Suppressor macrophage (primary cell): ENCODE measurements at regions not wholly inside any gene's neighbourhood (a gene's known extent, or its start where the extent isn't known, plus 50 kb on each side); places are given as distances from the start of the nearest gene placed in this dataset.
"Not testable (repeated sequence)": the region's sequence is repeated elsewhere in the genome, so short reads cannot be mapped to it uniquely, and the experiment has no call there.

Experiments used
- DNase-seq, 4 experiments: peaks; one replicate each; pipeline ENCODE4 v3.0.0-alpha.2; 2020 to 2022

DNA sequence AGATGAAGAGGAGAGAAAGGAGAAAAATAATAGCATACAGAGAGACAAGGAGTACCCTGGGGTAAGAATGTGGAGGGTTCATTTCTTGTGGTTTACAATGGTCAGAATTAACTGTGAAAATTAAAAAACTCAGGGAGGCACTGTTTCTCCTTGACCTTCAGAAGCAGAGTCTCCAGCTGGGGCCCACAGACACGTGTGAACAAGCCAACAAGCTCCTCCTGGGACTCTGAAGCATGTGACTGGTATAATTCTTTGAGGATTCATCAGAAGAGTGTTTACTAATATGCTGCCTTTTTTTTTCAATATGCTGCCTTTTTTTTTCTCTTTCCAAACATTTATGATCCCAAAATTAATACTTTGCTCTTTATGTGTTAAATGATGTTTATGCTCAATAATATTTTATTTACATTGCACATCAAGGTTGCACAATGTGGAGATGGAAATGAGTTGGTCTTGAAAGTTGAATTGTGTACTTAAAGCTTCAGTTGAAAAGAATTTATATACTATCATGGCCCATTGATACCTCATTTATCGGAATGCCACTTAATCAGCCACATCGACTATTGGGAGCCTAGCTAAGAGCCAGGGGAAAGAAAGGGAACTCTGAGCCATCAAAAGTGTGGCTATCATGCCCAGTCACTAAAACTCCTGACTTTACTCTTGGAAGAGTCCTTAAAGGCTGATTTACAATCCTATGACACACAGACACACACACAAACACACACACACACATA lies 134.7 kb upstream of the RHOBTB1 start:
- no peak for DNase-seq

DNA sequence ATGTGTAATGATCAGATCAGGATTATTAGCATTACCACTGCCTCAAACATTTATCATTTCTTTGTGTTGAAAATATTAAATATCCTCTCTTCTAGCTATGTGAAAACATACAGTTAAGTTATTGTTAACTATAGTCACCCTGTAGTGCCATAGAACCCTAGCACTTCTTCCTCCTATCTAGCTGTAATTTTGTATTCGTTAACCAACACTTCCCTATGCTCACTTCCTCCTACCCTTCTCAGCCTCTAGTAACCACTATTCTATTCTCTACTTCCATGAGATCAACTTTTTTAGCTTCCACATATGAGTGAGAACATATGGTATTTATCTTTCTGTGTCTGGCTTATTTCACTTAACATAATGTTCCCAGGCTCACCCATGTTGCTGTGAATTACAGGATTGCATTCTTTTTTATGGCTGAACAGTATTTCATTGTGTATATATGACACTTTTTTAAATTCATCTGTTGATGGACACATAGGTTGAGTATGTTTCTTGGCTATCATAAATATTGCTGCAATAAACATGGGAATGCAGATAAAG lies 132.7 kb upstream of the RHOBTB1 start:
- peak in 2 of 4 experiments; percentile 26 to 47 for DNase-seq

DNA sequence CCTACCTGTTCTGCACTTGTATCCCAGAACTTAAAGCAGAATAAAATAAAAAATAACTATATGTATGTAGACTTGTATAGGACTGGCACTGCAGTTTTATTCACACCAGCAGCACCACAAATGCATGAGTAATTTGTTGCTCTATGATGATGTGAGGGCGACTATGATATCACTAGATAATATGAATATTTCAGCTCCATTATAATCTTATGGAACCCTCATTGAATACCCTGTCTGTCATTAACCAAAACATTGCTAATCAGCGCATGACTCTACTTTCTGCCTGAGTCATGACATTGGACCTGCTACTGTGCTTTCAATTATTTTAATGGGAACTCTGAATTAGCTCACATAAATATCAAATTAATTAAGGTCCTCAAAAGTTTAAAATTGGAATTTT lies 129.4 kb upstream of the RHOBTB1 start:
- DNase-seq, result no peak

DNA sequence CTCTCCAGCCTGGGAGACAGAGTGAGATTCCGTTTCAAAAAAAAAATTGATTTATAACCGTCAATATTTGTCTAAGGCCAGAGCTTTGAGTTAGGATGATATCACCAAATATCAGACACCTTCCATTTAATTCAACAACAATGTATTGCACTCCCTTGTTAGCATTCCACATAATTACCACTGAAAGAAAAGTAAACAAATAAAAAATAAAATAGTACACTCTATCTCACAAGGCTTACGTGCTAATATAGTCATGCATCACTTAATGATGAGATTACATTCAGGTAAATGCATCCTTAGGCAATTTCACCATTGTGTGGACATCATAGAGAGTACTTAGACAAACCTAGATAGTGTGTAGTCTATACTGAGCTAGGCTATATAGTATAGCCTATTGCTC lies 127.6 kb upstream of the RHOBTB1 start:
- DNase-seq, result no peak

DNA sequence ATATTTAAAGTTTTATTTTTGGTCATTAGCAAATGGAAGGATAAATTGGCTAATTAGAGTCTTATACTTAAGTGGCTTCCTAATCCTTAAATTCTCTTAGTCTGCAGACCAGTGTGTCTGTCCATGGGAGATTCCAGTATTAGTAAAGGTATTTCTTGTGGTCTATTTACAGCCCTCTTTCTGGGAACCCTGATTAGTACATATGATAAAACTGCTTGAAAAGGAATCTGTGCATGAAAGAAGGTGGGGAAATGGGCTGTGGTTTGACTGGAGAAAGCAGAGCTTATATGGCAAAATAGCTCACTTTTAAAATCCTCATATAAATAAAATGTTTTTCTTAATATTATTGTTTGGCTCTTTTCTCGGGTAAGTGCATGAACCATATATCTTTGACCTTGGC lies 124.5 kb upstream of the RHOBTB1 start:
- no peak for DNase-seq

DNA sequence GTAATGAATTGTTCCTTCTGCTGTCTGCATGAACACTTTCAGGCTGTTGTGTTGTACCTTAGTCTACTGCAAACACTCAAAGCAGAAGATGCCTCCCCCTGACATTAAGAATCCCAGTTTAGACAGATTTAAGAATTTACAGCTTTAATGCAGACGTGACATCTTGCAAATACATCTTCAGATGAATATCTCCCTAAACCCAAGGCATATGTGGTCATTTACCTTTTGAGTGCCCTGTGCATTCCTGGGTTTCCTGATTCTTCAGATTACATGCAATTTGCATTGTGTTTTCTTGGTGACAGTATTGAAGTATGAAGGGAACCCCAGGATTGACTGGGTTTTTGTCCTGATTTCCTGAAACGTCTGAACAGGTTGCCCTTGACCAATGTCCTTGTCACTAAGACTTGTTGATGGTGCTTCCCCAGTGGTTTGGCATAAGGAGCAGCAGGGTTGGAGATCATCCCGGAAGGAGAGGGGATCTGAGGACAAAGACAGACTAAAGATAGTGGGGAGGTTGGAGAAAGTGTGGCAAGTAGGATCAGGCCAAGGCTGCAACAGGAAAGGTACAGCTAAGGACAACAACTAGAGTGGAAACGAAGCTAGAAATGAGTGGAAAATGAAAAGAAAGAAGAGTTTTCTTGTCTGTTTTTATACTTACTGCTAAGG lies 123.8 kb upstream of the RHOBTB1 start:
- DNase-seq, result no peak

DNA sequence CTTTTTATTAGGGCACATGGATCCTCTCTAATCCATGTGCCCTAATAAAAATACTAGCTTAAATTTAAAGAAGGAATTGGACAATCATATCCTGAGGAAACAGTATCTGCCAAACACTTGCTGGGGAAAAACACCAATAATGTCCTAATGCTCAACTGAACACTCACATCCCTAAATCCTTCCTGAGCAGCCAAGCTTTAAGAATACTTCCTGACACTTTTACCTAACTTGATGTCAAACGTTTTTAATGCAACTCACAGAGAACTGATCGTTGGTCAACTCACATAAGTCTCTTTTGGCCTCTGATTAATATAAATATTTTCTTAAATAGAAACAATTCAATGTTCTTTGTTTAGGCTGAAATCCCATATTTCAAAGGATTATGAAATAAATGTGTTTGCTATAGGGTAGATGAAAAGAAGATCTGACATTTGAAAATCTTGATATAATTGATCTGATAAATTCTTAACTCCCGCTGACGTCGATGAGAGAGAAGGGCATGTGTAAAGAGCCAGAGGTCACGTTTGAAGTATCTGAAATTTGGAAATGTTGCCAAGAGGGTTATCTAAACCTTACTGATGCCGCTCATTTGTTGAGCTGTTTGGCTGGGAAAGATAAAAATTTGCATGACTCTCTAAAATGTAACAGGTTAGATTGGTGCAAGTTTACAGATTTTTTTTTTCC lies 122.8 kb upstream of the RHOBTB1 start:
- no peak for DNase-seq

DNA sequence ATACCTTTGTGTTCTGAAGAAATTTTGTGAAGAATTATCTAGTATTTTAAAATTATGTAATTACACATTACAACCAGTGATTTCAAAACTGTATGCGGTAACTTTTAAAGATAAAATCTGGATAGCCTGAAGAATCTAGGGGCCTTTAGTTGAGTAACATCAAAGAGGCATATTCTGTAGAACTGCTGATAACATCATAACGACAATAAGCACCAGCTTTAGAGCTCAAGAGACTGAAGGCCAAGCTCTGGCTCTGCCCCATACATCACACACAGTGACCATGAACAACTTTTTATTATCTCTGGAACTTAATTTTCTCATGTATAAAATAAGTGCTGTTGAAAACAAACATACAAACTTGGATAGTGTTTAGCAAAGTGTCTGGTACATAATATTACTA lies 121.1 kb upstream of the RHOBTB1 start:
- DNase-seq, result no peak

DNA sequence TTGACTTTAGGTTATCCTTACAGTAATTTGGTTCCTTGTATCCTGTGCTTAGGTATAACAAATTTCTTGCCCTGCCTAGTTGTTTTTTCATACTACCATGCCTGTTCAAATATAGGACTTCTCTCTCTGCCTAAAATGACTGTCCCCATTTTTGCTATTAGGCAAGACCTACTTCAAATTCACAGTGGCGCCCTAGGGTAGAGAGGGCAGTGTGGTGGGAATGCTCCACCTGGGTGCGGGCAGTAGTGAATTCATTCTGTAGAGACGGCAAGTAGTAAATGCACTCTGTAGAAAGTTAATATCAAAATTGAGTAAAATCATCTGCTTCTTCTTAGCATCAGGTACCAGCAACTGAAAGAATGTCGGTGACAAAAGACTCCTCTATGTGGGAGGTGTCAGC lies 120.4 kb upstream of the RHOBTB1 start:
- DNase-seq, result no peak

DNA sequence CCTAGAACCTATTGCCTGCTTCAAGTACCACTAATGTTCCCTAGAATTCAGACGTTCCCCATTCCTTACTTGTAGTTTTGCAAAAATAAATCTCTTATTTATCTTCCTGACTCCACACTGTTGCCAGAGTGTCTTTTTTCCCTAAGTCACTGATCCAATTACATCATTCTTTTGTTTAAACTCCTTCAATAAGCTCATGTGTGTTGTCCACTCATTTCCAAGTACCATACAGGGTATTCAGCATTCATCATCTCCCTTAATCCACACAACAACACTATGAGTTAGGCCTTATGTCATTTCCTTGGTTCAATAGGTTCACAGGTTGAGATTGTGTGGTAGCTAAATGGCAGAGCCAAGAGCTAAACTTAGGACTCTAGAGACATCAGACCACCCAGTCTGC lies 119.9 kb upstream of the RHOBTB1 start:
- DNase-seq, result no peak

DNA sequence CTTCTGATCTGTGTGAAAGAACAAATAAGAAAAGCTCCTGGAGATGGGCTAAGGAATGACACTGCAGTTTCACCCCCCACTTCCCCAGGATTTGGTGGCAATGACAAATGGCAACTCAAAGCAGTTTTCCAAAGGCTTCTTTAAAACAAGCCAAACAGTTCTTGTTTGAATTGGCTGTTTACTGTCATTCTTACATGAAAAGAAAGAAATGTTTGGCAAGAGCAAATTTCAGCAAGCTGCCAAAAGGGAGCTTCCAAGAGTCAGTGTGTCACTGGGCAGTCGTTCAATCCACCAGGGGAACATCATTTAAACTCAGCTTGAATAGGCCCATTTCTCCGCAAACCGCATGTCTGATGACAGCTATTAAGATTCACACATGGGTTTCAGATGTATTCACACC lies 119.0 kb upstream of the RHOBTB1 start:
- no peak for DNase-seq

DNA sequence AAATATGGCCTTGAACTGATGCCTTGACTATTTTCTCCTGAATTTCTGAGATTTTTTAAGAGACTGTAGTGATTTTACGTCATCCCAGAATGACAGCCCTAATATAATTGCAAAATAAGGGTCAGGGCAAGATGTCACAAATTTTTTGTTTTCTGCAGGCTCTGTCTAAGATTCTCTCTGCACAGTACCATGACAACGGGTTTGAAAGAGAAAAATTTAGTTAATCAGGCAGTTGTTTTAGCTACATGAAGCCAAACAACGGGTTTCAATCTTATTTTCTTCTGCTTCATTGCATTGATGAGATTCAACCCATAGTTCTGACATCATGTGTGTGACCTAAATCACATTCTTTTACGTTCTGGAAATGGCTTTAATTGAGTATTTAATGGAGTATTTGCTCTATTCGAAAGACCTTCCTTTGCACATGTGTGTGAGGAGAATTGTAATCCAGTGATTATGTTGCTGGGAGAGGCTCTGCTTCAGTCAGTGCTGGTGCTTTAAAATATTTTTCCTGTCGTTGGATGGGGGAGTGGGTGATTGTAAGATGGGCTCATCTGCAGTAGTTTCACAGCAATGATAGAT lies 118.0 kb upstream of the RHOBTB1 start:
- DNase-seq, result no peak

DNA sequence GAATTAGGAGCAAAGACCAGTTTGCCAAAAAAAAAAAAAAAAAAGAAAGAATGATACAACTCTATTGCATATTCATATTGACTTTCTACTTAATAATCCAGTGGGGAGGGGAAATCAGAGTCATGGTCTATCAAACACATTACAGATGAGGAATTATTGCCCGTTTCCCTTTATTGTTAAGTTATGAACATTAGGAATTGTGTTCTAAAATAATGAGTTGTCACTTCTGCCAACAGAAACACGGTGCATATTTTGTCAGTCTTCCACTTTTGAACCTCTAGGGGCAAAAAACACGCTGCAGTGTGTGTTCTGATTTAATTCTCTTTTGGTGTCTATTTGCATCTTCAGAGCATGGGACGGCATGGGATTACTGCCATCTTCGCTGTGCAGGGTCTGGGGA lies 115.7 kb upstream of the RHOBTB1 start:
- DNase-seq, result no peak

DNA sequence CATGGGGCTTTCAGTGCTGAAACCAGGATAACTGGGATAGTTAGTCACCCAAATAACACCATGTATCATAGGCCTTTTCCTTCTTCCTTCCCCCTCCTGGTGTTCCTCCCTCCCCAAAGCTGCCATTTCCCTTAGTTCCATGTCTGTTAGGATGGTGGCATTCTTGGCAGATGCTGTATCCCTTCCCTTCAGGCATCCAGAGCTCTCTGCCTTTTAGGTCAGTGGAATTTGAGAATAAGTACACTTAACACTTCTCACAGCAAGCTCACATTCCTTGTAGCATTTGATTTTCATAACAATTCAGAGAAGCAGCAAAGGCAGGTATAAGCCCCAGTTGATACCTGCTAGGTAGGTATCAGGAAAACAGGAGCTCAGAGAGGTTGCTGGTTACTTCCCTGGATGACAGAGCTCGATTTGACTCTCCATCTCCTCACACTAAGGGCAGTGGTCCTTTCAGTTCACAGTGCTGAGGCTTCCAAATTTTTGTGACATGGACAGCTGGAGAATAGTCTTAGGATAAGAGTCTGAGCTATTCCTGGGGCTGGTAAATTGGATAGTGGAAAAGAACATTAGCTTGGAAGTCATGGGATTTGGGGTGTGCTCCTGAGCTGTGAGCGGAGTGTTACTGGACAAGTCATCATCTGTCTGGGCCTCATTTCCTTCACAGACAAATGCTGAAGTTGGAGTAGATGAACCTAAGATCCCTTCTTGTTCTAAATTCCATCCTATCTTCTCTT lies 108.7 kb upstream of the RHOBTB1 start:
- no peak for DNase-seq

DNA sequence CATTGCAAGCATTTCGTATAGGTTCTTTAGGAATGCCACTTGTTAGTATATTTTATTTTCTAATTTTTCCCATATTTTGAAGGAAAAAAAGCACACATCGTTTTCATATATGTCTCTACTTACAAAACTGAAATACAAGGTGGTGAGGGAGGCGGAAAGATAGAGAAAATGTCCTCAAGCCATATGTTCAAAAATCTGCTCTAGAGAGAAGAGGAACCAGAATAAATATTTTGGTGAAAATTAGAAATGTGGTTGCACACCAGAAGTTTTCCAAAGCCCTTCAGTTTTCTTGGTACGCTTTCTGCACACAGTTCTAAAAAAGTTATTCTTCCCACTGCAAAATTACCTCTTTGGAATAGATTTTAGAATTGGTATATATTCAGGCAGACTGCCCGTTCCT lies 107.4 kb upstream of the RHOBTB1 start:
- no peak for DNase-seq

DNA sequence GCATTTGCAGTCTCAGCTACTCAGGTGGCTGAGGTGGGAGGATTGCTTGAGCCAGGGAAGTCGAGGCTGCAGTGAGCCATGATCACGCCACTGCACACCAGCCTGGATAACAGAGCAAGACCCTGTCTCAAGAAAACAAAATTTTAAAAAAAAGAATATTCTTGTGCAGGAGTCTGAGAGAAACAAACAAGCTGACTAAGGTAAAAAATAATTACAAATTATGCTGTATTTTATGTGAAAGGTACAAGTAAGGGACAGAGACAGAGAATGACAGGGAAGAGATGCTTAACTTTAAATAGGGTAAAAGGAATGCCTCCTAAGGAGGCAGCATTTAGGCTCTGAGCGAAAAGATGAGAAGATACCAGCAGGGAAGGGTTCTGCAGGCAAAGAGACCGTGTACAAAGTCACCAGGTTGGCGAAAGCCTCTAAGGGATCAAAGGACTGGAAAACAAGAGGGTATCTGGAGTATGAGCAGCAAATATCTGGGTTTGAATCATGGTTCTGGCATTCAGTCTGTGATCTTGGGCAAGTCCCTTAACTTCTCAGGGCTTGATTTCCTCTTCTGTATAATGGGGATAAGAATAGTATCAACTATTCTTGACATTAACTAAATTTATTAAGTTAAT lies 106.2 kb upstream of the RHOBTB1 start:
- DNase-seq, result no peak

DNA sequence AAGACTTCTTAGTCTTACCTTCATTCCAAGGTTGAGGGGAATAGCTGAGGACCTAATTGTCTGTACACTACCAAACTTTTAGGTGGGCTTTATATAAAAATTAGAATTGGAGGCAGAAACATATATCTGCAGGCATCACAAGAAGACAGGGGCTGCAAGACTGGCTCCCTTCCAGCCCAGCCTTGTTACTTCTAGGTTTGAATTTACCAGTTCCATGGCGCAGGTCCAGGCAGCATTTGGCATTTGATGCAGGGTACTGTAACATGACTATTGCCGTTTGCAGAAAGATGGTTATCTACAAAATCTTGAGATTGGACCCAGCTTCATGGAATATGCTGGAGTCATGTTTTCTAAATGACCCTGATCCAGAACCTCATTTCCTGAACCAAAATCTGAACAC lies 105.4 kb upstream of the RHOBTB1 start:
- no peak for DNase-seq

DNA sequence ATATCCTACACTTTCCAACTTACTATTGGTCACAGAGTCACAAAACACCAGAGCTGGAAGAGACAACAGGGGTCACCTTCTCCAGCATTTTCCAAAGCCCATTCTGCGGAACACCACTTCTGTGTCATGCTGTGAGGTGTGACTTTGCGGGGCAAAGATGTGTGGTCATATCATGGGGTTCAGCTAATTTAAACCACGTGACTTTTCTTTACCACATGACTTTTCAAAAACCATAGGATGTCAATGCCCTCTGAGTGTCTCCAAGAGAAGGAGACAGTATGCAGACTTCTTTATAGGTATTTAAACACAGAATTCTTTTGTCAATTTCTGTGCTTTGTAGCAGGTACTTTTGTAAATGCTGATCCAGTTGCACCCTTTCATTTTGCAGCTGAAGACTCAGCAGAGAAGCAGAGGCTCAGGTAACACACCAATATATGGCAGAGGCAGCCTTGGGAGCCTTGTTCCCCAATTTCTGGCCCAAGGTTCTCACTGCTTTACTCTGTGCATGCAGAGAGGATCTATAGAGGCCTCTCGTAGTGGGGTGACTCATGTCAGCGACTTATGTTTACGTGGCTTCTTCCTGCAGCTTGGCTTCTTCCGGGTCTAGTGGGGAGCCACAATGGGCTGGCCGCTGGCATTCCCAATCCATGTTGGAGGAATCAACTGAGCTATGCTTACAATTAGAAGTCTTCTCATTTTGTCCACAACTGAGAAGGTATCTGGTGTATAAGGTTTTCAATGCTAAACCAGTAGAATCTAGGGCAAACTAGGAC lies 104.0 kb upstream of the RHOBTB1 start:
- DNase-seq, result no peak

DNA sequence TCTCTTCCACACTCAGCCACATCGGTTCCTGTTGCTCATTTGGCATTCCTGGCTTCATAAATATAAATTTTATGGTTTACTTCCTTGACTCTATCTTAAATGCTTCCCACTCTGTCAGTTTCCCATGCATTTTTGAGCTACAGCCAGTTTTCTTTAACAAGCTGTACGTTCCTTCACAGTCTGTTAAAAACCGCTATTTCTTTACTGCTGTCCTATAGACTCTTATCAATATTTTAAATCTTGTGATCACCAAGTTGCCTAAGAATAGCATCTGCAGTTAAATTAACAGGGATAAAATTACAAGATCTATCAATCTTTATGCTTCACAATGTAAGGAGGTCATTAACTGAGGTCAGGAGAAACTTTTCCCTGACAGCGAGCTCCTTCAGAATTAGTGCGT lies 103.1 kb upstream of the RHOBTB1 start:
- DNase-seq, result no peak

DNA sequence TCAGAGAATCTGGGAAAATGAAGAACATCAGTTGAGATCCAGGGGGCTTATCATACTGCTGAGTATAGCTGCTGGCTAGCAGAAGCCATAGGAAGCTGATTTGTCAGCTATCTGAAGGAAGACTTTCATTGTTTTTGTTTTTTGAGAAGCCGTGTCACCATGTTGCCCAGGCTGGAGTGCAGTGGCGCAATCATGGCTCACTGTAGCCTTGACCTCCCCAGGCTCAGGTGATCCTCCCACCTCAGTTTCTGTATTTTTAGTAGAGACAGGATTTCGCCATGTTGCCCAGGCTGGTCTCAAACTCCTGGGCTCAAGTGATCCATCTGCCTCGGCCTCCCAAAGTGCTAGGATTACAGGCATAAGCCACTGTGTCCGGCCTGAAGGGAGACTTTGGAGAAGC lies 101.5 kb upstream of the RHOBTB1 start:
- DNase-seq, result not testable (repeated sequence)

DNA sequence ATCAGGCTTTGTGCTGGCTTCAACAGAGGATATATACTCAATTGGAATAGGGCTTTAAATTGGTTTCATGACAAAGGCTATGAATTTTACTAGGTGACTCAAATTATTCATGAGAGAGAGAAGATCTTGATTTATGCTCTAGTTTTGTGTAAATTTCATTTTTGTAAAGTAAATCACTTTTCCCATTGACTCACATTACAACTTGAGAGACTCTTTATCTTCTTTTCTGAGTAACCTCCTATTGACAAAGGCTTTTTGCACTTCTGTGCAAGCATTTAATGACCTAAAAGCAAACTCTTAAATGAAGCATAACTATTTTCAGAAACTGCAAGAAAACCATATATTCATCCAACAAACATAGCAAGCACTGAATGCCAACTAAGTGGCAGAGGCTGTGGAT lies 98.5 kb upstream of the RHOBTB1 start:
- no peak for DNase-seq
